ENCODE measurements at regions not wholly inside any gene's neighbourhood (a gene's known extent, or its start where the extent isn't known, plus 50 kb on each side); places are given as distances from the start of the nearest gene placed in this dataset.

- TF ChIP-seq, protein P1, sequence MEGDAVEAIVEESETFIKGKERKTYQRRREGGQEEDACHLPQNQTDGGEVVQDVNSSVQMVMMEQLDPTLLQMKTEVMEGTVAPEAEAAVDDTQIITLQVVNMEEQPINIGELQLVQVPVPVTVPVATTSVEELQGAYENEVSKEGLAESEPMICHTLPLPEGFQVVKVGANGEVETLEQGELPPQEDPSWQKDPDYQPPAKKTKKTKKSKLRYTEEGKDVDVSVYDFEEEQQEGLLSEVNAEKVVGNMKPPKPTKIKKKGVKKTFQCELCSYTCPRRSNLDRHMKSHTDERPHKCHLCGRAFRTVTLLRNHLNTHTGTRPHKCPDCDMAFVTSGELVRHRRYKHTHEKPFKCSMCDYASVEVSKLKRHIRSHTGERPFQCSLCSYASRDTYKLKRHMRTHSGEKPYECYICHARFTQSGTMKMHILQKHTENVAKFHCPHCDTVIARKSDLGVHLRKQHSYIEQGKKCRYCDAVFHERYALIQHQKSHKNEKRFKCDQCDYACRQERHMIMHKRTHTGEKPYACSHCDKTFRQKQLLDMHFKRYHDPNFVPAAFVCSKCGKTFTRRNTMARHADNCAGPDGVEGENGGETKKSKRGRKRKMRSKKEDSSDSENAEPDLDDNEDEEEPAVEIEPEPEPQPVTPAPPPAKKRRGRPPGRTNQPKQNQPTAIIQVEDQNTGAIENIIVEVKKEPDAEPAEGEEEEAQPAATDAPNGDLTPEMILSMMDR (IDR thresholded peaks at IDR 0.05; ENCODE audit: partially characterized antibody, unreplicated experiment): no peak
- H3K27ac Mint-ChIP-seq (ENCODE audit: unreplicated experiment): no peak overlapping the region
- no peak overlapping the region for H3K4me3 Mint-ChIP-seq (ENCODE audit: unreplicated experiment)
- peaks cover 1% of the 10 kb centered on the region for H3K27me3 Mint-ChIP-seq (ENCODE audit: unreplicated experiment)
- no peaks in the 10 kb centered on the region for H3K9me3 Mint-ChIP-seq (ENCODE audit: unreplicated experiment)
- DNase-seq: no peak
- H3K4me1 Mint-ChIP-seq (ENCODE audit: low read depth, unreplicated experiment): no peaks in the 10 kb centered on the region
- H3K36me3 Mint-ChIP-seq (ENCODE audit: unreplicated experiment): no peaks in the 10 kb centered on the region
These were observed 66.1 kb upstream of the ANKFN1 start for GRCh38 chr17:56087199-56087598.

GRCh38 chr17:56096026-56096810 lies 57.1 kb upstream of the ANKFN1 start:
- H3K27me3 Mint-ChIP-seq (ENCODE audit: unreplicated experiment): no peaks in the 10 kb centered on the region
- no peaks in the 10 kb centered on the region for H3K36me3 Mint-ChIP-seq (ENCODE audit: unreplicated experiment)
- TF ChIP-seq, protein P1 (IDR thresholded peaks at IDR 0.05; ENCODE audit: partially characterized antibody, unreplicated experiment): no peak

DNA sequence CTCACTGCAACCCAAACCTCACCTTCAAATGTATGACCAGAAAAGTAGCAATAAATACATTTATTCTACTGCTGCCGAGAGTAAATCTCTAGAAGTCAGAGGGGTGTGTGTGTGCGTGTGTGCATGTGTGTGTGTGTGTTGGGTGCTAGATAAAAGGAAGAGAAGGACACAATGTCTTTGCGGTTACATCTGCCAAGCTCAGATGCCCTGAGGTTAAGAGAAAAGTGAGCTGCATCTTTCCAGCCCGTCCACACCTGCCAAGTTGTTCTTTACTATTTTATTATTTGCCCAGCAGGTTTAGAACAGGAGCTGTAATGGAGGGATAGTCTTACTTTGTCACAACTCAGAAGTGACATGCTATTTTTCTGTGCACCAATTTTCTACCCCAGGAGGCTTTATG lies 54.5 kb upstream of the ANKFN1 start:
- no peaks in the 10 kb centered on the region for H3K36me3 Mint-ChIP-seq (ENCODE audit: unreplicated experiment)
- H3K9me3 Mint-ChIP-seq (ENCODE audit: unreplicated experiment): no peaks in the 10 kb centered on the region
- TF ChIP-seq, protein P1 (IDR thresholded peaks at IDR 0.05; ENCODE audit: partially characterized antibody, unreplicated experiment): no peak
- no peak overlapping the region for H3K4me3 Mint-ChIP-seq (ENCODE audit: unreplicated experiment)
- H3K27ac Mint-ChIP-seq (ENCODE audit: unreplicated experiment): no peak overlapping the region
- no peak for DNase-seq
- no peaks in the 10 kb centered on the region for H3K4me1 Mint-ChIP-seq (ENCODE audit: low read depth, unreplicated experiment)
- no peaks in the 10 kb centered on the region for H3K27me3 Mint-ChIP-seq (ENCODE audit: unreplicated experiment)

More at GRCh38 chr17:56096026-56096810, 57.1 kb upstream of the ANKFN1 start:
- no peak for DNase-seq
- Mint-ChIP-seq H3K4me3 (ENCODE audit: unreplicated experiment) (no peak overlapping the region), H3K4me1 (ENCODE audit: low read depth, unreplicated experiment) (no peaks in the 10 kb centered on the region), H3K9me3 (ENCODE audit: unreplicated experiment) (no peaks in the 10 kb centered on the region), H3K27ac (ENCODE audit: unreplicated experiment) (no peak overlapping the region)

DNA sequence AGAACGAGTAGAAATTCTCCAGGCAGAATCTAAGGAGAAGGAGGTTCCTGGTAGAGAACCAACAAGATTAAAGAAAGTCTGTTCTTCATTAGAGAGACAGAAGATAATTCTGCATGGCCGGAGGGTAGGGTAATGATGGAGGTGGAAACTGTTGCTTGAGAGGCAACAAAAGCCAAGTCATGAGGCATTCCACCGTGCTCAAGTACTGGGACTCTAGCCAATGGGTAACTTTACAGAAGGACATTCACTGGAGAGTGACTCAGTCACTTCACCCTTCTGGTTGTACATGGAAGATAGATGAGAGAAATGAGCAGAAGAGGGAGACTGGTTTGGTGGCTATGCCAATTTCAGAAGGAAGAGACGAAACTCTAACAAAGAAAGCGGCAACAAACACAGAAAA lies 53.6 kb upstream of the ANKFN1 start:
- DNase-seq: no peak
- Mint-ChIP-seq H3K27ac (ENCODE audit: unreplicated experiment) (no peak overlapping the region), H3K4me3 (ENCODE audit: unreplicated experiment) (no peak overlapping the region), H3K27me3 (ENCODE audit: unreplicated experiment) (no peaks in the 10 kb centered on the region), H3K4me1 (ENCODE audit: low read depth, unreplicated experiment) (no peaks in the 10 kb centered on the region), H3K9me3 (ENCODE audit: unreplicated experiment) (no peaks in the 10 kb centered on the region), H3K36me3 (ENCODE audit: unreplicated experiment) (no peaks in the 10 kb centered on the region)
- TF ChIP-seq, protein P1 (IDR thresholded peaks at IDR 0.05; ENCODE audit: partially characterized antibody, unreplicated experiment): no peak
